Hepatocyte (in vitro differentiated cells): ENCODE measurements at regions not wholly inside any gene's neighbourhood (a gene's known extent, or its start where the extent isn't known, plus 50 kb on each side); places are given as distances from the start of the nearest gene placed in this dataset.

Experiments
- DNase-seq: peaks from one replicate; pipeline ENCODE4 v3.0.0-alpha.2; 2016; ENCODE audit warnings: low spot score
- H2AFZ ChIP-seq: fragments of 200-600 bp; sonication (generic); 2 replicates; pipeline ENCODE4 v1.6.0; 2016; ENCODE audit warnings: antibody characterized with exemption, mild to moderate bottlenecking
- H3K27ac ChIP-seq: fragments of 200-600 bp; sonication (generic); 2 replicates; pipeline ENCODE4 v1.5.1; 2016; ENCODE audit warnings: mild to moderate bottlenecking
- H3K27me3 ChIP-seq: fragments of 200-600 bp; sonication (generic); 2 replicates; pipeline ENCODE4 v1.6.1; 2016
- H3K36me3 ChIP-seq: fragments of 200-600 bp; sonication (generic); replicated peaks from 2 replicates; pipeline ENCODE4 v1.5.1; 2016; ENCODE audit warnings: low read depth; ENCODE audit not compliant: insufficient read depth
- H3K4me1 ChIP-seq: fragments of 200-600 bp; sonication (generic); 2 replicates; pipeline ENCODE4 v1.5.1; 2016; ENCODE audit warnings: mild to moderate bottlenecking, moderate library complexity; ENCODE audit not compliant: insufficient read depth
- H3K4me2 ChIP-seq: fragments of 200-600 bp; sonication (generic); 2 replicates; pipeline ENCODE4 v1.6.0; 2016
- H3K4me3 ChIP-seq: fragments of 200-600 bp; sonication (generic); 2 replicates; pipeline ENCODE4 v1.5.1; 2016; ENCODE audit warnings: mild to moderate bottlenecking
- H3K79me2 ChIP-seq: fragments of 200-600 bp; sonication (generic); 2 replicates; pipeline ENCODE4 v1.6.0; 2017; ENCODE audit warnings: mild to moderate bottlenecking
- H3K9me2 ChIP-seq: fragments of 200-600 bp; sonication (generic); replicated peaks from 2 replicates; pipeline ENCODE4 v1.6.0; 2017; ENCODE audit warnings: mild to moderate bottlenecking; ENCODE audit not compliant: insufficient read depth
- H3K9me3 ChIP-seq: fragments of 200-600 bp; sonication (generic); 2 replicates; pipeline ENCODE4 v1.5.1; 2016; ENCODE audit warnings: low read depth, mild to moderate bottlenecking
- H4K20me1 ChIP-seq: fragments of 200-600 bp; sonication (generic); 2 replicates; pipeline ENCODE4 v1.6.0; 2016; ENCODE audit warnings: mild to moderate bottlenecking; ENCODE audit not compliant: insufficient read depth, poor library complexity, severe bottlenecking
- CTCF ChIP-seq: fragments of 200-600 bp; sonication (generic); IDR thresholded peaks from 2 replicates; pipeline ENCODE4 v1.5.1; 2016; ENCODE audit warnings: antibody characterized with exemption, mild to moderate bottlenecking; ENCODE audit not compliant: poor library complexity
- EZH2 ChIP-seq: fragments of 200-600 bp; sonication (generic); IDR thresholded peaks from 2 replicates; pipeline ENCODE4 v1.6.1; 2016; ENCODE audit warnings: antibody characterized with exemption, mild to moderate bottlenecking, borderline replicate concordance
- EZH2phosphoT487 ChIP-seq: fragments of 200-600 bp; sonication (generic); IDR thresholded peaks from one replicate; pipeline ENCODE4 v1.6.1; 2018; ENCODE audit warnings: antibody characterized with exemption, mild to moderate bottlenecking, low read depth, moderate library complexity; ENCODE audit not compliant: unreplicated experiment, severe bottlenecking
- WGBS: methylation state at CpG from one replicate; pipeline ENCODE4 v1.1.6; 2016; ENCODE audit warnings: low lambda C conversion rate; ENCODE audit errors: missing lambda C conversion rate; 5-methylcytosine and 5-hydroxymethylcytosine counted together

- H3K9me2 ChIP-seq: no peaks in the 10 kb centered on the region
- no peak overlapping the region for H3K4me3 ChIP-seq
- no peaks in the 10 kb centered on the region for H3K27me3 ChIP-seq
- H3K36me3 ChIP-seq: no peaks in the 10 kb centered on the region
- no peak overlapping the region for H2AFZ ChIP-seq
- no peaks in the 10 kb centered on the region for H3K79me2 ChIP-seq
- TF ChIP-seq EZH2 (no peak), CTCF (no peak), EZH2phosphoT487 (no peak)
- WGBS: 50% methylated on average over 7 of the region's 7 CpGs
- H4K20me1 ChIP-seq: no peaks in the 10 kb centered on the region
- H3K27ac ChIP-seq: no peak overlapping the region
- H3K9me3 ChIP-seq: no peaks in the 10 kb centered on the region
- no peak overlapping the region for H3K4me2 ChIP-seq
- no peak for DNase-seq
- H3K4me1 ChIP-seq: peaks cover 11% of the 10 kb centered on the region
Observed at GRCh38 chr6:10309457-10310329, 105.2 kb downstream of the TFAP2A start.

- WGBS: 63% methylated on average over 3 of the region's 3 CpGs
- Histone ChIP-seq H3K4me3 (no peak overlapping the region), H4K20me1 (no peaks in the 10 kb centered on the region), H3K4me1 (peaks cover 6% of the 10 kb centered on the region), H3K9me3 (no peaks in the 10 kb centered on the region), H2AFZ (no peak overlapping the region), H3K36me3 (no peaks in the 10 kb centered on the region), H3K9me2 (no peaks in the 10 kb centered on the region), H3K79me2 (no peaks in the 10 kb centered on the region), H3K27ac (no peak overlapping the region), H3K27me3 (no peaks in the 10 kb centered on the region), H3K4me2 (no peak overlapping the region)
- no peak for TF ChIP-seq CTCF
- no peak for TF ChIP-seq EZH2
- TF ChIP-seq EZH2phosphoT487: no peak
- no peak for DNase-seq
Observed at GRCh38 chr6:10307476-10307875, 107.4 kb downstream of the TFAP2A start.

GRCh38 chr6:10307028-10307427 is 107.8 kb downstream of the TFAP2A start:
- WGBS: 98% methylated on average over 7 of the region's 7 CpGs
- H3K27ac ChIP-seq: no peak overlapping the region

More at GRCh38 chr6:10307028-10307427, 107.8 kb downstream of the TFAP2A start:
- Histone ChIP-seq H3K4me1 (peaks cover 6% of the 10 kb centered on the region), H4K20me1 (no peaks in the 10 kb centered on the region), H3K36me3 (no peaks in the 10 kb centered on the region), H3K27me3 (no peaks in the 10 kb centered on the region), H3K9me2 (no peaks in the 10 kb centered on the region), H3K4me3 (no peak overlapping the region), H3K4me2 (no peak overlapping the region), H2AFZ (no peak overlapping the region), H3K79me2 (no peaks in the 10 kb centered on the region), H3K9me3 (no peaks in the 10 kb centered on the region)
- DNase-seq: no peak
- TF ChIP-seq EZH2 (no peak), CTCF (no peak), EZH2phosphoT487 (no peak)
